ENCODE measurements at regions not wholly inside any gene's neighbourhood (a gene's known extent, or its start where the extent isn't known, plus 50 kb on each side); places are given as distances from the start of the nearest gene placed in this dataset.

DNA sequence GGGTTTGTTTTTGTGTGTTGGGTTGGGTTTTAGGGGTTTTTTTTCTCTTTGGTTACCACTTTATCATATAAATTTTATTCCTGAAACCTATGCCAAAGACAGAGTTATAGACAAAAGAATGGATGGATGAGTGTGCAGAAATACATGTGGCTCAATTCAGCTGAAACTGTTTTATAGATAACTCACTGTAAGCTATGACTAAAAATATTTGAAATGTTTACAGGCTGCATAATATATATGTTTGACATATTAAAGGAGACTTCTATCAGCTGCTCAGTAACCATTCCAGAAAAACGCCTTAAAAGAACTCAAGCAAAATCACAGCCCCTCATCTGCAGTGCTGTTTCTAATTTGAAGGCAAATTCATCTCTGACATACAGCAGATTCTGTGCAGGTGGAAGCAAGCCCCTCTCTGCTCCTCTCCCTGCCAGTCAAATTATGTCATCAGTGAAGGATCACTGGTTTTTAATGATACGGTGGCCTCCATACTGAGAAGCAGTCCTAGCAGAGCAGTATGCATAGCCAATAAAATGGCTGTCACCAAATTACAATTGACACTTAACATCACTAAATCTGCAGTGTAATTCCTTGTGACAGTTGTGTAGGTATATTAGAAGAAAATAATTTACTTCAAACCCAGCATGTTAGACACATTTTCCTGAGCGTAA lies 301.6 kb downstream of the NR2F1-AS1 start:
- TF ChIP-seq, protein P1, sequence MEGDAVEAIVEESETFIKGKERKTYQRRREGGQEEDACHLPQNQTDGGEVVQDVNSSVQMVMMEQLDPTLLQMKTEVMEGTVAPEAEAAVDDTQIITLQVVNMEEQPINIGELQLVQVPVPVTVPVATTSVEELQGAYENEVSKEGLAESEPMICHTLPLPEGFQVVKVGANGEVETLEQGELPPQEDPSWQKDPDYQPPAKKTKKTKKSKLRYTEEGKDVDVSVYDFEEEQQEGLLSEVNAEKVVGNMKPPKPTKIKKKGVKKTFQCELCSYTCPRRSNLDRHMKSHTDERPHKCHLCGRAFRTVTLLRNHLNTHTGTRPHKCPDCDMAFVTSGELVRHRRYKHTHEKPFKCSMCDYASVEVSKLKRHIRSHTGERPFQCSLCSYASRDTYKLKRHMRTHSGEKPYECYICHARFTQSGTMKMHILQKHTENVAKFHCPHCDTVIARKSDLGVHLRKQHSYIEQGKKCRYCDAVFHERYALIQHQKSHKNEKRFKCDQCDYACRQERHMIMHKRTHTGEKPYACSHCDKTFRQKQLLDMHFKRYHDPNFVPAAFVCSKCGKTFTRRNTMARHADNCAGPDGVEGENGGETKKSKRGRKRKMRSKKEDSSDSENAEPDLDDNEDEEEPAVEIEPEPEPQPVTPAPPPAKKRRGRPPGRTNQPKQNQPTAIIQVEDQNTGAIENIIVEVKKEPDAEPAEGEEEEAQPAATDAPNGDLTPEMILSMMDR (IDR thresholded peaks at IDR 0.05; ENCODE audit: partially characterized antibody, unreplicated experiment), result no peak
- H3K27ac Mint-ChIP-seq (ENCODE audit: unreplicated experiment), result no peak overlapping the region
- H3K4me3 Mint-ChIP-seq (ENCODE audit: unreplicated experiment), result no peak overlapping the region
- no peaks in the 10 kb centered on the region for H3K9me3 Mint-ChIP-seq (ENCODE audit: unreplicated experiment)
- peaks cover 6% of the 10 kb centered on the region for H3K4me1 Mint-ChIP-seq (ENCODE audit: low read depth, unreplicated experiment)
- H3K36me3 Mint-ChIP-seq (ENCODE audit: unreplicated experiment), result no peaks in the 10 kb centered on the region
- no peak for DNase-seq
- no peaks in the 10 kb centered on the region for H3K27me3 Mint-ChIP-seq (ENCODE audit: unreplicated experiment)

- Mint-ChIP-seq H3K4me1 (ENCODE audit: low read depth, unreplicated experiment) (peaks cover 6% of the 10 kb centered on the region), H3K9me3 (ENCODE audit: unreplicated experiment) (no peaks in the 10 kb centered on the region), H3K27ac (ENCODE audit: unreplicated experiment) (no peak overlapping the region), H3K36me3 (ENCODE audit: unreplicated experiment) (no peaks in the 10 kb centered on the region), H3K4me3 (ENCODE audit: unreplicated experiment) (no peak overlapping the region), H3K27me3 (ENCODE audit: unreplicated experiment) (no peaks in the 10 kb centered on the region)
- no peak for DNase-seq
- TF ChIP-seq, protein P1 (IDR thresholded peaks at IDR 0.05; ENCODE audit: partially characterized antibody, unreplicated experiment), result no peak
These were observed 302.1 kb downstream of the NR2F1-AS1 start for GRCh38 chr5:93278896-93279295.

DNA sequence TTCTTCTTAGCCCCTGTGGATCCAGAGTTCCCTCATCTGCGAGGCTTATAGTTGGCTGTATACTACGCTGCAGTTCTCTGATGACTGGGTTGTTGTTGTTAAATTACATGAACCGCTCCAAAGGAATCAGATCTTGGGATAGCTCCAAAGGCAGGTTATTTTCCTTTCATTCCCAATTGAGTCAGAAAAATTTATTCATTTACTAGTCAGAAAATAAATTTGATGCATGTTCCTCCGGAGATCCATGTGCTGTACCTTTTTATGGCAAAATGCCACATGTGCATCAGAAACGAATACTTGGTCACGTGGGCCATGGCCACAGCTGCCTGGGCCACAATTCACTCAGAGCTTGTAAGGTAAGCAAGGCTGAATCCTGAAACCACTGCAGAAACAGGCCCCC lies 304.0 kb downstream of the NR2F1-AS1 start:
- no peaks in the 10 kb centered on the region for H3K9me3 Mint-ChIP-seq (ENCODE audit: unreplicated experiment)

DNA sequence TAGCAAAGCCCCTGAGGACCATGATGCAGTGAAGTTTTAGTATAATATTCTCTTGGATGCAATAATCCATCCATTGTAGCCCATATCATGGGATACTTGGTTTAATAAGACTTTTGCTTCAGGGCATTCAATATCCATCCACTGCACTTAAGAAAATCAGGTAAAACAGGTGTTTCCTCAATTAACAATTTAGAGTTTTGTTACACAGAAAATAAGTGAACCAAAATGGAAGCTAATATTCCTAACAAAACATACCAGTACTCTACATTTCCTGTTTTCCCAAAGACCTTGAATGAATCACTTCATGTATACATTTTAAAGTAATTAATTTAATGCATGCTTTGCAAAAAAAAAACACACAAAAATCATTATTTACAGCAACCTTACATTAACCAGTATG lies 305.6 kb downstream of the NR2F1-AS1 start:
- no peak for DNase-seq
- TF ChIP-seq, protein P1 (IDR thresholded peaks at IDR 0.05; ENCODE audit: partially characterized antibody, unreplicated experiment), result no peak
- no peak overlapping the region for H3K27ac Mint-ChIP-seq (ENCODE audit: unreplicated experiment)
- H3K4me3 Mint-ChIP-seq (ENCODE audit: unreplicated experiment), result no peak overlapping the region
- H3K27me3 Mint-ChIP-seq (ENCODE audit: unreplicated experiment), result no peaks in the 10 kb centered on the region
- H3K4me1 Mint-ChIP-seq (ENCODE audit: low read depth, unreplicated experiment), result no peaks in the 10 kb centered on the region
- no peaks in the 10 kb centered on the region for H3K36me3 Mint-ChIP-seq (ENCODE audit: unreplicated experiment)
- no peaks in the 10 kb centered on the region for H3K9me3 Mint-ChIP-seq (ENCODE audit: unreplicated experiment)

More for the DNA sequence above, 304.0 kb downstream of the NR2F1-AS1 start:
- DNase-seq, result no peak
- Mint-ChIP-seq H3K27me3 (ENCODE audit: unreplicated experiment) (no peaks in the 10 kb centered on the region), H3K36me3 (ENCODE audit: unreplicated experiment) (no peaks in the 10 kb centered on the region), H3K27ac (ENCODE audit: unreplicated experiment) (no peak overlapping the region), H3K4me3 (ENCODE audit: unreplicated experiment) (no peak overlapping the region), H3K4me1 (ENCODE audit: low read depth, unreplicated experiment) (peaks cover 2% of the 10 kb centered on the region)
- TF ChIP-seq, protein P1 (IDR thresholded peaks at IDR 0.05; ENCODE audit: partially characterized antibody, unreplicated experiment), result no peak

- Mint-ChIP-seq H3K9me3 (ENCODE audit: unreplicated experiment) (peaks cover 2% of the 10 kb centered on the region), H3K36me3 (ENCODE audit: unreplicated experiment) (no peaks in the 10 kb centered on the region), H3K27ac (ENCODE audit: unreplicated experiment) (no peak overlapping the region), H3K4me1 (ENCODE audit: low read depth, unreplicated experiment) (no peaks in the 10 kb centered on the region), H3K4me3 (ENCODE audit: unreplicated experiment) (no peak overlapping the region), H3K27me3 (ENCODE audit: unreplicated experiment) (no peaks in the 10 kb centered on the region)
- TF ChIP-seq, protein P1 (IDR thresholded peaks at IDR 0.05; ENCODE audit: partially characterized antibody, unreplicated experiment), result no peak
- no peak for DNase-seq
These were observed 306.7 kb downstream of the NR2F1-AS1 start for GRCh38 chr5:93274291-93274690.

All from glutamatergic neuron (in vitro differentiated cells).